ENCODE measurements at regions not wholly inside any gene's neighbourhood (a gene's known extent, or its start where the extent isn't known, plus 50 kb on each side); places are given as distances from the start of the nearest gene placed in this dataset.
A peak's percentile ranks its signal among the peaks of the same experiment; 100 is the strongest.

- no peak for DNase-seq
Measured at GRCh38 chr3:148034353-148034752, 625.2 kb downstream of the ZIC1 start.

GRCh38 chr3:148036331-148036876, 627.2 kb downstream of the ZIC1 start:
- DNase-seq = peak; percentile 41

- DNase-seq = peak; percentile 46
Measured at GRCh38 chr3:148042663-148043445, 633.7 kb downstream of the ZIC1 start.

- no peak for DNase-seq
Measured at GRCh38 chr3:148044151-148044550, 635.0 kb downstream of the ZIC1 start.

GRCh38 chr3:148054999-148055398, 642.7 kb upstream of the AGTR1 start:
- no peak for DNase-seq

GRCh38 chr3:148062590-148062989, 635.1 kb upstream of the AGTR1 start:
- DNase-seq = no peak

- DNase-seq = no peak
Measured at GRCh38 chr3:148066802-148067201, 630.9 kb upstream of the AGTR1 start.

- no peak for DNase-seq
Measured at GRCh38 chr3:148068466-148068865, 629.2 kb upstream of the AGTR1 start.

- DNase-seq = no peak
Measured at GRCh38 chr3:148070041-148070440, 627.7 kb upstream of the AGTR1 start.

- no peak for DNase-seq
Measured at GRCh38 chr3:148073721-148074456, 623.8 kb upstream of the AGTR1 start.

GRCh38 chr3:148074946-148075345, 622.8 kb upstream of the AGTR1 start:
- DNase-seq = no peak

GRCh38 chr3:148075771-148076716, 621.7 kb upstream of the AGTR1 start:
- peak; percentile 63 for DNase-seq

GRCh38 chr3:148077318-148077923, 620.3 kb upstream of the AGTR1 start:
- no peak for DNase-seq

GRCh38 chr3:148077965-148078364, 619.7 kb upstream of the AGTR1 start:
- no peak for DNase-seq

- no peak for DNase-seq
Measured at GRCh38 chr3:148078658-148079057, 619.0 kb upstream of the AGTR1 start.

- DNase-seq = no peak
Measured at GRCh38 chr3:148079370-148079769, 618.3 kb upstream of the AGTR1 start.

- no peak for DNase-seq
Measured at GRCh38 chr3:148081926-148082325, 615.8 kb upstream of the AGTR1 start.

- no peak for DNase-seq
Measured at GRCh38 chr3:148082506-148083280, 615.0 kb upstream of the AGTR1 start.

GRCh38 chr3:148083526-148084182, 614.0 kb upstream of the AGTR1 start:
- no peak for DNase-seq

GRCh38 chr3:148084931-148085330, 612.8 kb upstream of the AGTR1 start:
- DNase-seq = no peak
